Nucleus accumbens (tissue), 56 donors: ENCODE measurements at regions not wholly inside any gene's neighbourhood (a gene's known extent, or its start where the extent isn't known, plus 50 kb on each side); places are given as distances from the start of the nearest gene placed in this dataset.

ENCODE experiments used
- DNase-seq, 56 donors: peaks; one replicate each; lab custom pipeline; 2025; lab: John Stamatoyannopoulos, UW

- peak in 1 of 56 donors; percentile 1 for DNase-seq
Observed at GRCh38 chr18:24964216-24964615, 387.8 kb downstream of the ZNF521 start.

- DNase-seq = no peak
Observed at GRCh38 chr18:24968238-24968775, 383.7 kb downstream of the ZNF521 start.

- no peak for DNase-seq
Observed at GRCh38 chr18:24972577-24972976, 379.4 kb downstream of the ZNF521 start.

- DNase-seq = no peak
Observed at GRCh38 chr18:24974431-24974830, 377.5 kb downstream of the ZNF521 start.

GRCh38 chr18:24975496-24976372 is 376.2 kb downstream of the ZNF521 start:
- no peak for DNase-seq

GRCh38 chr18:24976502-24976901 is 375.5 kb downstream of the ZNF521 start:
- no peak for DNase-seq

GRCh38 chr18:24979235-24979634 is 372.7 kb downstream of the ZNF521 start:
- no peak for DNase-seq

- DNase-seq = no peak
Observed at GRCh38 chr18:24982831-24983230, 369.1 kb downstream of the ZNF521 start.

GRCh38 chr18:24983566-24984139 is 368.3 kb downstream of the ZNF521 start:
- no peak for DNase-seq

- DNase-seq = no peak
Observed at GRCh38 chr18:24985586-24985985, 366.4 kb downstream of the ZNF521 start.

GRCh38 chr18:24986666-24987302 is 365.2 kb downstream of the ZNF521 start:
- no peak for DNase-seq

- DNase-seq = peak in 10 of 56 donors; percentile 3 to 13 (median 4)
Observed at GRCh38 chr18:24987303-24988252, 364.4 kb downstream of the ZNF521 start.

GRCh38 chr18:24988253-24988840 is 363.6 kb downstream of the ZNF521 start:
- DNase-seq = no peak

- DNase-seq = no peak
Observed at GRCh38 chr18:24989760-24990593, 362.0 kb downstream of the ZNF521 start.

GRCh38 chr18:24990671-24991134 is 361.3 kb downstream of the ZNF521 start:
- DNase-seq = no peak

GRCh38 chr18:24991141-24992060 is 360.6 kb downstream of the ZNF521 start:
- no peak for DNase-seq

GRCh38 chr18:24992491-24992890 is 359.5 kb downstream of the ZNF521 start:
- no peak for DNase-seq

- DNase-seq = no peak
Observed at GRCh38 chr18:24993628-24994027, 358.3 kb downstream of the ZNF521 start.
